KMS-11 (cell line): ENCODE measurements at regions not wholly inside any gene's neighbourhood (a gene's known extent, or its start where the extent isn't known, plus 50 kb on each side); places are given as distances from the start of the nearest gene placed in this dataset.

Experiments
- H2AFZ ChIP-seq: fragments of 200-600 bp; sonication (generic); 2 replicates; pipeline ENCODE4 v1.6.1; 2016; ENCODE audit warnings: antibody characterized with exemption, mixed run types, low read depth
- H3K27ac ChIP-seq: fragments of 200-600 bp; sonication (generic); 2 replicates; pipeline ENCODE4 v1.6.1; 2016; ENCODE audit warnings: mild to moderate bottlenecking, mixed run types
- H3K27me3 ChIP-seq: fragments of 200-600 bp; sonication (generic); 2 replicates; pipeline ENCODE4 v1.6.1; 2017; ENCODE audit warnings: mild to moderate bottlenecking, low read depth, mixed run types, moderate library complexity; ENCODE audit not compliant: insufficient read depth
- H3K36me3 ChIP-seq: fragments of 200-600 bp; sonication (generic); 2 replicates; pipeline ENCODE4 v1.6.1; 2017; ENCODE audit warnings: mild to moderate bottlenecking, mixed run types; ENCODE audit not compliant: insufficient read depth
- H3K4me1 ChIP-seq: fragments of 200-600 bp; sonication (generic); 2 replicates; pipeline ENCODE4 v1.6.1; 2016; ENCODE audit warnings: mild to moderate bottlenecking, low read depth, mixed run types; ENCODE audit not compliant: poor library complexity, severe bottlenecking
- H3K4me2 ChIP-seq: fragments of 200-600 bp; sonication (generic); 2 replicates; pipeline ENCODE4 v1.7.0; 2016; ENCODE audit warnings: mild to moderate bottlenecking, mixed run types
- H3K4me3 ChIP-seq: fragments of 200-600 bp; sonication (generic); IDR thresholded peaks from 2 replicates; pipeline ENCODE4 v1.6.1; 2017; ENCODE audit warnings: low read depth, low read length, mixed read lengths; ENCODE audit not compliant: insufficient read depth
- H3K79me2 ChIP-seq: fragments of 200-600 bp; sonication (generic); 2 replicates; pipeline ENCODE4 v1.6.1; 2016; ENCODE audit warnings: low read depth, mixed run types; ENCODE audit not compliant: insufficient read depth
- H3K9ac ChIP-seq: fragments of 200-600 bp; sonication (generic); 2 replicates; pipeline ENCODE4 v1.6.1; 2016; ENCODE audit warnings: mild to moderate bottlenecking, mixed run types
- H4K20me1 ChIP-seq: fragments of 200-600 bp; sonication (generic); 2 replicates; pipeline ENCODE4 v1.6.1; 2016; ENCODE audit warnings: mild to moderate bottlenecking, mixed run types; ENCODE audit not compliant: insufficient read depth
- TF ChIP-seq, protein P1 (sequence below): fragments of 200-600 bp; sonication (generic); conservative IDR thresholded peaks from 2 replicates; pipeline ENCODE4 v1.6.1; 2017; ENCODE audit warnings: low read depth, mild to moderate bottlenecking, antibody characterized with exemption, low read length, moderate library complexity, mixed read lengths

DNA sequence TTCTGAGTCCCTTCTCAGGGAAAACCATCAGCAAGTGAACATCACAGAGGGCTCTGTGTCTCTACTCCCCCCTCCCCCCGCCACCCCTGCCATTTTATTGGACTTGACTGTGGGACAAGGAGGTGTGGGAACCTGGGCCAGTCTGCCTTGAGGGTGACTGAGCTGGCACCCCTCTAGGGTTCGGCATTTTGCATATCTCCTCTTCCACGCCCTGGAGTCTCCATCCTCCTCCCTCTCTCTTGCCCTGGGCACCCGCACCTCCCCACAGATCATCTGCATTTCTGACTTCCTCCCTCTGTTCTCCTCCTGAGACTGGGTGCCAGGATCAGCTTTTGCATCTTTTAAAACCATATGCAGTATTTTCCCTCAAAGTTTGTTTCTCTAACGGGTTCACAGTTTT, 107.1 kb upstream of the ERRFI1 start:
- Histone ChIP-seq H2AFZ (no peak overlapping the region), H3K27me3 (0 out of 2 replicates have a peak, but pooled peaks cover 6% of the 10 kb centered on the region), H3K4me3 (no peak overlapping the region), H4K20me1 (no peaks in the 10 kb centered on the region), H3K36me3 (no peaks in the 10 kb centered on the region), H3K4me2 (no peak overlapping the region), H3K27ac (no peak overlapping the region), H3K4me1 (no peaks in the 10 kb centered on the region), H3K79me2 (no peaks in the 10 kb centered on the region), H3K9ac (no peak overlapping the region)
- TF ChIP-seq, protein P1, sequence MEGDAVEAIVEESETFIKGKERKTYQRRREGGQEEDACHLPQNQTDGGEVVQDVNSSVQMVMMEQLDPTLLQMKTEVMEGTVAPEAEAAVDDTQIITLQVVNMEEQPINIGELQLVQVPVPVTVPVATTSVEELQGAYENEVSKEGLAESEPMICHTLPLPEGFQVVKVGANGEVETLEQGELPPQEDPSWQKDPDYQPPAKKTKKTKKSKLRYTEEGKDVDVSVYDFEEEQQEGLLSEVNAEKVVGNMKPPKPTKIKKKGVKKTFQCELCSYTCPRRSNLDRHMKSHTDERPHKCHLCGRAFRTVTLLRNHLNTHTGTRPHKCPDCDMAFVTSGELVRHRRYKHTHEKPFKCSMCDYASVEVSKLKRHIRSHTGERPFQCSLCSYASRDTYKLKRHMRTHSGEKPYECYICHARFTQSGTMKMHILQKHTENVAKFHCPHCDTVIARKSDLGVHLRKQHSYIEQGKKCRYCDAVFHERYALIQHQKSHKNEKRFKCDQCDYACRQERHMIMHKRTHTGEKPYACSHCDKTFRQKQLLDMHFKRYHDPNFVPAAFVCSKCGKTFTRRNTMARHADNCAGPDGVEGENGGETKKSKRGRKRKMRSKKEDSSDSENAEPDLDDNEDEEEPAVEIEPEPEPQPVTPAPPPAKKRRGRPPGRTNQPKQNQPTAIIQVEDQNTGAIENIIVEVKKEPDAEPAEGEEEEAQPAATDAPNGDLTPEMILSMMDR: no peak

DNA sequence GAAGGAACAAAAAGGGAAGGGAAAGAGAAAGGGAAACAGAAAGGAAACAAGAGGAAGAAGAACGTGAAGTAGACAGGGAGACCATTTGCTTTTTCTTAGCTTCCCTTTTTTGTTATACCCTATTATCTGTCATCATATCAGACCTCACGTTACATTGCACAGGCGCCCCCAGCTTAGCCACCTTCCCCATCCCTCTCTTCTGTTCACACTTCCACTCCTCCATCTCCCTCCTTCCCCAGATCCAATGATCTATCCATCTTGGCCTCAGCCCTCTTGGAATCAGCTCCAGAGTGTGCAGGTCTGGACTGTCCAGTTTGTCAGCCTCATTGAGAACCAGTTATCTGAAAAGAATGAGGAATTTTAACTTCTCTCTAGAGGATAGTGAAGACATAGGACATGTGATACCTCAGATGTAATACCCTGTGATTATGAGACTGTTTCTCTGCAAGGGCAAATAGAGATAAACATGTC, 101.1 kb upstream of the ERRFI1 start:
- Histone ChIP-seq H3K4me1 (no peaks in the 10 kb centered on the region), H3K27ac (no peak overlapping the region), H4K20me1 (no peaks in the 10 kb centered on the region), H2AFZ (no peak overlapping the region), H3K79me2 (no peaks in the 10 kb centered on the region), H3K27me3 (no peaks in the 10 kb centered on the region), H3K4me2 (no peak overlapping the region), H3K36me3 (no peaks in the 10 kb centered on the region), H3K9ac (no peak overlapping the region), H3K4me3 (no peak overlapping the region)
- TF ChIP-seq, protein P1: no peak

DNA sequence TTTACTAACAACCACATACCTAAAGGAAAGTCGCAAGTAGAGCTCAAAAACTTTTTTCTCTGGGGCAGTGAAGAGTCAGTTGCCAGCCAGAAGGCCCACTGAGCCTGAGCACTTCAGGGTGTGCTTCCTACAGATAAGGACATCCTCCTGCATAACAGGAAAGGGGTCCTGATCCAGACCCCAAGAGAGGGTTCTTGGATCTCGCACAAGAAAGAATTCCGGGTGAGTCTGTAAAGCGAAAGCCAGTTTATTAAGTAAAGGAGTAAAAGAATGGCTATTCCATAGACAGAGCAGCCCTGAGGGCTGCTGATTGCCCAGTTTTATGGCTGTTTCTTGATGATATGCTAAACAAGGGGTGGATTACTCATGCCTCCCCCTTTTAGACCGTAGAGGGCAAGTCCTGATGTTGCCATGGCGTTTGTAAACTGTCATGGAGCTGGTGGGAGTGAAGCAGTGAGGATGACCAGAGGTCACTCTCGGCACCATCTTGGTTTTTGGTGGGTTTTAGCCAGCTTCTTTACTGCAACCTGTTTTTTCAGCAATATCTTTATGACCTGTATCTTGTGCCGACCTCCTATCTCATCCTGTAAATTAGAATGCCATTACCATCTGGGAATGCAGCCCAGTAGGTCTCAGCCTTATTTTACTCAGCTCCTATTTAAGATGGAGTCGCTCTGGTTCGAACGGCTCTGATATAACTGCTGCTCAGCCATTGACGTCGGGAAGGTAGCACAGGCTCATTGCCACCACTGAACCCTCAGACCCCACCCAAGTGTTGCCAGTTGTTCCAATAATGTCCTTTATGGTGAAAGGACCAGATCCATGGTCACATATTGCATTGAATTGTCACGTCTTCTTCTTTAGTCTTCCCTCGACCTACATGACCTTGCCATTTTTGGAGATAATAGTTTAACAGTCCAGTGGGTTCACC, 96.6 kb upstream of the ERRFI1 start:
- H2AFZ ChIP-seq: no peak overlapping the region
- no peak overlapping the region for H3K27ac ChIP-seq
- H3K9ac ChIP-seq: no peak overlapping the region
- H4K20me1 ChIP-seq: no peaks in the 10 kb centered on the region
- H3K27me3 ChIP-seq: no peaks in the 10 kb centered on the region
- no peak overlapping the region for H3K4me3 ChIP-seq
- TF ChIP-seq, protein P1: no peak
- H3K4me1 ChIP-seq: no peaks in the 10 kb centered on the region
- no peaks in the 10 kb centered on the region for H3K79me2 ChIP-seq
- no peaks in the 10 kb centered on the region for H3K36me3 ChIP-seq
- H3K4me2 ChIP-seq: no peak overlapping the region

DNA sequence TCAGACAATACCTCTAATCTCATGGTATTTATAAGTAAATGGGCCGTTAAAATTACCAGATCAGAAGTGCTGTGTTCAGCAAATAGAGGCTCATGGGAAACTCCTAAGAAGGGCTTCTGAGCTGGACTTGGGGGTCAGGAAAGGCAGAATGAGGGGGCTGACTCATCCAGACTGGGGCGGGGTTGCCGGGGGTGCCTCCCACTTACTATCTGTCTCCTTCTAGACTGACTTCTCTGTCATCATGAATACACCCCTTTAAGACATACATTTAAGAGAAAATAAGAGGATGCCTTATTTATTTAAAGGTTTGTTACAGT, 96.0 kb upstream of the ERRFI1 start:
- H3K79me2 ChIP-seq: no peaks in the 10 kb centered on the region
- H3K4me3 ChIP-seq: no peak overlapping the region
- no peak overlapping the region for H3K27ac ChIP-seq
- no peaks in the 10 kb centered on the region for H3K27me3 ChIP-seq
- no peak overlapping the region for H2AFZ ChIP-seq
- no peaks in the 10 kb centered on the region for H3K36me3 ChIP-seq
- no peaks in the 10 kb centered on the region for H4K20me1 ChIP-seq
- no peaks in the 10 kb centered on the region for H3K4me1 ChIP-seq
- H3K9ac ChIP-seq: no peak overlapping the region
- no peak overlapping the region for H3K4me2 ChIP-seq
- TF ChIP-seq, protein P1: no peak
